ACHN (cell line): ENCODE measurements at regions not wholly inside any gene's neighbourhood (a gene's known extent, or its start where the extent isn't known, plus 50 kb on each side); places are given as distances from the start of the nearest gene placed in this dataset.
"Not testable (repeated sequence)": the region's sequence is repeated elsewhere in the genome, so short reads cannot be mapped to it uniquely, and the experiment has no call there.

Source experiments
- DNase-seq: peaks from one replicate; pipeline ENCODE4 v3.0.0-alpha.2; 2015
- in situ Hi-C: cut with HindIII; loops from 2 replicates; pipeline ENCODE4 v1.10.0; 2017; ENCODE audit warnings: low sequenced_read_pairs, low pct_ligation_motif_present, low pct_unique_long_range_greater_than_20kb

- DNase-seq, result no peak
- in situ Hi-C loops, result no loop called here
Observed at GRCh38 chr9:107856633-107857032, 367.1 kb upstream of the KLF4 start.

GRCh38 chr9:107855164-107855563 lies 365.6 kb upstream of the KLF4 start:
- DNase-seq, result no peak
- in situ Hi-C loops, result no loop called here

DNA sequence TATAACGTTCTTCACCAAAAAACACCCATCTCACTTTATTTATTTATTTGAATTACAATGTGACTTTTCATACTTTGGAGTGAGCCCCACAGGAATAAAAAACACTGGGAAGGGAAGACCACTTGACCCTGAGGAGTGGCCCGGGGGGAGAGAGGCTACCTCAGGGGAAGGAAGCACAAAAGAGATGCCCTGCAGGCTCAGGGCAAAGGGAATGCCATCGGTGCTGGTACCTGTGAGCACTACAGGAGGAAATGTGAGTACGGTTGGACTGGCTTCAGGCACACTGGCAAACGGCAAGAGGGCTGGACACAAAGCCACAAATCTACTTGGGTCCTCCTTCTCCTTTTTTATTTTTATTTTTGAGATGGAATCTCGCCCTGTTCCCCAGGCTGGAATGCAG lies 363.9 kb upstream of the KLF4 start:
- DNase-seq, result no peak

DNA sequence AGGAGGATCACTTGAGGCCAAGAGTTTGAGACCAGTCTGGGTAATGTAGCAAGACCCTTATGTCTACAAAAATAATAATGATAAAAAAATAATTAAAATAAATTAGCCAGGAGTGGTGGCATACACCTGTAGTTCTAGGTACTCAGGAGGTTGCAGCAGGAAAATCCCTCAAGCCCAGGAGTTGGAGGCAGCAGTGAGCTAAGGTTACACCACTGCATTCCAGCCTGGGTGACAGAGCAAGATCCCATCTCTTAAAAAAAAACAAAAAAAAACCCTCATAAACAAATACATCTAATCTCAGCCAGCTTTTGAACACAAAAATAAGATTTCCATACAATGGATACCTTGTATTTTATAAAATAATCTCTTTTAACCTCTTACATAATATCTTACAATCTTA lies 363.3 kb upstream of the KLF4 start:
- in situ Hi-C loops, result no loop called here
- DNase-seq, result no peak

More for the DNA sequence above, 363.9 kb upstream of the KLF4 start:
- in situ Hi-C loops, result no loop called here

DNA sequence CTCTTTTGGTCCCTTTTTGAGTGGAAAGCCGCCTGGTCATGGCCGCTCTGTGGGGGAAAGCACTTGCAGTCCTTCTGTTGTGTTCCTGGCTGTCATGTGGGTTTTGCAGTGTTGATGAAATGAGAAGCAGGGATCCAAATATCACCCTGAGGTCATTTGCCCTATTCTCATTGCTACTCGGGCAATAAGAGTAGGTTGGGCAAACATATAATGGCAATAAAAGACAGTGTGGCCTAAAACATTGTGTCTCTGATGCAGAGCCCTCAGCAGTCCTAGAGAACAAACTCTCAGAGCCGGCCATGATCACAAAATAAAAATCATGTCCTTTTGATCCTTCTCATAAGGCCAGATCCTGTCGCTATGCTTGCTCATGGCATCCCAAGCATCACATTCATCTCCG lies 361.1 kb upstream of the KLF4 start:
- DNase-seq, result no peak
- in situ Hi-C loops, result no loop called here

GRCh38 chr9:107847978-107848964 lies 358.7 kb upstream of the KLF4 start:
- in situ Hi-C loops, result no loop called here
- DNase-seq, result no peak

- in situ Hi-C loops, result no loop called here
- no peak for DNase-seq
Observed at GRCh38 chr9:107842530-107842929, 353.0 kb upstream of the KLF4 start.

GRCh38 chr9:107841076-107841475 lies 351.5 kb upstream of the KLF4 start:
- no peak for DNase-seq
- in situ Hi-C loops, result no loop called here

DNA sequence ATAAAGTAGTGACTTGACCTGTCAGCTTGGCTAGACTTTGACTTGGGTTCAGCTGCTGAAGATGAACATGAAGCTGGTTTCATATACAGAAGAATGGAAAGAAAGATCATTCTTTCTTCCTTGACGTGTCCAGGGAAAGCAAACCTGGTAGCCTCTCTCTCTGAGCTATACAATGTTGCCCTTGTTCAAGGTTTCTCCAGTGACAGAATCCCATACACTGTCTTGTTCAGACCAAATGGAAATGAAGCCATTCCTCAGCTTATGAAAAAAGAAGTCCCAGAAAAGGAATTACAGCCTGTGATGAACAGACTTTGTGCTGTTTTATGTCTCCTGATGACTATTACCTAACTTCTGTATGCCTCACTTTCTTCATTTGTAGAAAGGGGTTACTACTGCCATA lies 349.8 kb upstream of the KLF4 start:
- no peak for DNase-seq
- in situ Hi-C loops, result no loop called here

GRCh38 chr9:107838766-107839165 lies 349.2 kb upstream of the KLF4 start:
- in situ Hi-C loops, result no loop called here

DNA sequence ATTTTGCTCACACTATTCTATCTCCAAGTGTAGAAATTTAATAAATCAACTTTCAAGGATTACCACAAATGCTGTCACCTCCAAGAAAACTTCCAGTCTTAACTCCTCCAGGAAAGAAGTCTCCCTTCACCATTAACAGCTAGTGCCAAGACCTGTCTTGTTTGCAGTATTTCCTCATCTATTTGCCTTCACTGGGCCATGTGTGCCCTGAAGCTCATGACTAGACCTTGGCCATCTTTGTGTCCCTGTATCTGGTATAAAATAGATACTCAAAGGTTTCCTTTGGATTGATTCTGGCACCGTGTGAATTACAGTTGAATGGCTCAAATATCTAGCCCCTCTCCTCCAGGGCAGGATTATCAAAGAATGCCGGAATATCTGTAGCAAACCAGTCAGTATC lies 346.7 kb upstream of the KLF4 start:
- in situ Hi-C loops, result no loop called here
- DNase-seq, result no peak

More at GRCh38 chr9:107838766-107839165, 349.2 kb upstream of the KLF4 start:
- DNase-seq, result no peak

DNA sequence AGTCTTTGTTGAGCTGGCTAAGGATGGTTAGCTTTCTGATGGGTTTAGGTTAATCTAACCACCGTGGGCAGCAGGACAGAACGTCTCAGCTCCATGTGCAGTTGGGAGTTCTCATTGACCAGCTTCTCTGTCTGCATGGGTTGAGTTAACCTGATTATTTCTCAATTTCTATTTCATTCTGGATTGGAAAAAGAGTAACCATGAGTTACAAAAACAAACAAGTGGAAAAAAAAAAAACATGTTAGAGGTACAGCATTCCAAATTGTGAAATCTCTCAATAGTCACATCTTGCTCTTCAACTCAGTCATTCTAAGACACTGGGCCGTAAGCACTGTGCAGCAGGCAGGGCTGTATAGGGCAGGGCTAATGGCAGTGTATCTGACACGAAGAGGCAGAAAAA lies 343.7 kb upstream of the KLF4 start:
- in situ Hi-C loops, result no loop called here
- DNase-seq, result no peak

GRCh38 chr9:107832871-107833270 lies 343.3 kb upstream of the KLF4 start:
- DNase-seq, result no peak
- in situ Hi-C loops, result no loop called here

GRCh38 chr9:107830479-107830878 lies 340.9 kb upstream of the KLF4 start:
- in situ Hi-C loops, result no loop called here
- no peak for DNase-seq

- no peak for DNase-seq
- in situ Hi-C loops, result no loop called here
Observed at GRCh38 chr9:107827884-107828283, 338.3 kb upstream of the KLF4 start.

GRCh38 chr9:107827304-107827703 lies 337.7 kb upstream of the KLF4 start:
- no peak for DNase-seq
- in situ Hi-C loops, result no loop called here

GRCh38 chr9:107826688-107826983 lies 337.1 kb upstream of the KLF4 start:
- DNase-seq, in situ Hi-C loops: not testable (repeated sequence)

DNA sequence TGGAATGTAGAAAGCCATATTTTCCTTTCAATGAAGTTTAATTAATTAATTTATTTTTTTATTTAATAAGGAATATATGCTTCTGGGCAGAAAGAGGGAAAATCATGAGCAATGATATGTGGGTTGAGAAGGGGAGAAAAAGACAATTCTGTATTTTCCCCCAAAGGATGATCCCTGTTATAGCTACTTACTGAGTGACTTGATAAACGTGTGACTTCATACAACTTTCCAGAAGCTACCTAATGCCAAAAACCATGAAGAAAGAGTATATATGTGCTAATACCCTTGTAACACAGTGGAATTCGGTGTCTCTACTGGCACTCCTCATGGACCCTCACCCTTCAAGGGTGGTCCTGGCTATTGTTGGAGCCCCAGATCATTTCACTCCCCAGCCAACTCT lies 335.0 kb upstream of the KLF4 start:
- no peak for DNase-seq
- in situ Hi-C loops, result no loop called here

DNA sequence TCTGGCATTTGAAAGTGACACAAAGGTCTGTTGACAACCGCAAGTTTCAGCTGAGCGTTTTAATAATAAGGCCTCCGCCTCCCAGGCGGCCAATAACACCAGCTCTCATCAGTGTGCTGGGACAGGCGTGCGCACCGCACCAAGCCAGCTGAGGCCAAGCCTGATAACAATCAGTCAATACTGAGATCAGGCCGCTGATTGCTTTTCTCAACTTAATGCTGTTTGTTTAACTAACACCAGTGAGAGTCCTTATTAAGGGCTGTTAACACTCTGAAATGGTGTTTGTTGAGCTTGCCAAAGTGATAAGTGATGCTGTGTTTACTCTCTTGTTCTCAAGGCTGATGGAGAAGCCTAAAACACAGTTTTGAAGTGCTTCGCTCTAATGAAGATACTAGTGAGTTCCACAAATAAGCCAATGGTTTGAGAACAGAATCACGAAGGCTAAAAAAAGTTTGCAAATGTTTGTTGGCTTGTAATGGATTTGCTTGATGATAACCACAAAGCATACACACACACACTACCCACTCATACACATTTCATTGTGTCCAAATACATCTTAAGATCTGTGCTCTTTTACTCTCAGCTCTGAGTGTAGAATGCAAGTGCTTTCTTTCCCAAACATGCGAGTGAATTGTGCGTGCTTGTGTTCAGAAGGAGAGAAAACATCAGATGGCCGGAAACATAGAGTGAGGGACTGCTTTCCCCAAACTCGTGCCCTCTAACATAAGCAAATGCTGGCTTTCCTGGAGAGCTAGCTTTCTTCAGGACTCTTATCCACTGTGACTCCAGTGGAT lies 330.4 kb upstream of the KLF4 start:
- in situ Hi-C loops, result no loop called here

DNA sequence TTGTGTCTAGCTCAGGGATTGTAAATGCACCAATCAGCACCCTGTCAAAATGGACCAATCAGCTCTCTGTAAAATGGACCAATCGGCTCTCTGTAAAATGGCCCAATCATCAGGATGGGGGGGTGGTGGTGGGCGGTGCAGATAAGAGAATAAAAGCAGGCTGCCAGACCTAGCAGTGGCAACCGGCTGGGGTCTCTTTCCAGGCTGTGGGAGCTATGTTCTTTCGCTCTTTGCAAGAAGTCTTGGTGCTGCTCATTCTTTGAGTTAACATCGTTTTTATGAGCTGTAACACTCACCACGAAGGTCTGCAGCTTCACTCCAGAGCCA lies 328.9 kb upstream of the KLF4 start:
- DNase-seq, in situ Hi-C loops: not testable (repeated sequence)

More for the DNA sequence above, 330.4 kb upstream of the KLF4 start:
- DNase-seq, result no peak
